ENCODE measurements at regions not wholly inside any gene's neighbourhood (a gene's known extent, or its start where the extent isn't known, plus 50 kb on each side); places are given as distances from the start of the nearest gene placed in this dataset.
A peak's percentile ranks its signal among the peaks of the same experiment; 100 is the strongest.

DNA sequence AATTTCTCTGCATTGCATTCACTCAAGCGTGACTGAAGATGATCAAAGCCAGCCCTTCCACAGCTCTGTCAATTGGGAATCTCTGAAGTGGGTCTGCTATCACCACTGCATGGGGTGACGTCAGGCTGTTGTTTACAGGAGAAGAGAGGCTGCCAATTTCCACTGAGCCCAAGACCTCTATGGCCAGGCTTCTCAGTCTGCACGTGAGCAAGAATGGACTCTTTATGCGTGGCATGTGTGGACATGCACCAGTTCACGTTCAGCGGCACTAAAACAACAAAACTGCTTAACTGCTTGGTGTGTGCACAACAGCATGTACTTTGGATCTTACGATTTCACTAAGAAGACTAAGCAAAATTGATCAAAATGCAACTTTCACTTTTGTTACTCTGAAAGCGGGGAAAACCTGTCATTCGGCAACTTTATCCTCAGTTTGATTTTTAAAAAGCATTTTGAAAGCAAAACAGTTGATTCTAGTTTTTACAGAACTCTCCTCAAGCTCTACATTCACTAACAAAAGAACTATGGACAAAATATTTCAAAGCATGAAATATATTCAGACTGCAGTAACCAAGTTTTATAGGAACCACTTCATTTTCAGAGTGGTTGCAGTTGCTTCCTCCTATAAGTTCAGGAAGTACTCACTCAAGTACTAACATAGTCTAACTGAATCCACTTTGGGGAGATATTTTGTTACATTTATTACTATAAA, 77.0 kb upstream of the SERTAD2 start (continued):
- TF ChIP-seq, protein P1, sequence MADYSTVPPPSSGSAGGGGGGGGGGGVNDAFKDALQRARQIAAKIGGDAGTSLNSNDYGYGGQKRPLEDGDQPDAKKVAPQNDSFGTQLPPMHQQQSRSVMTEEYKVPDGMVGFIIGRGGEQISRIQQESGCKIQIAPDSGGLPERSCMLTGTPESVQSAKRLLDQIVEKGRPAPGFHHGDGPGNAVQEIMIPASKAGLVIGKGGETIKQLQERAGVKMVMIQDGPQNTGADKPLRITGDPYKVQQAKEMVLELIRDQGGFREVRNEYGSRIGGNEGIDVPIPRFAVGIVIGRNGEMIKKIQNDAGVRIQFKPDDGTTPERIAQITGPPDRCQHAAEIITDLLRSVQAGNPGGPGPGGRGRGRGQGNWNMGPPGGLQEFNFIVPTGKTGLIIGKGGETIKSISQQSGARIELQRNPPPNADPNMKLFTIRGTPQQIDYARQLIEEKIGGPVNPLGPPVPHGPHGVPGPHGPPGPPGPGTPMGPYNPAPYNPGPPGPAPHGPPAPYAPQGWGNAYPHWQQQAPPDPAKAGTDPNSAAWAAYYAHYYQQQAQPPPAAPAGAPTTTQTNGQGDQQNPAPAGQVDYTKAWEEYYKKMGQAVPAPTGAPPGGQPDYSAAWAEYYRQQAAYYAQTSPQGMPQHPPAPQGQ (CRISPR knock-in tag; IDR thresholded peaks at IDR 0.05; ENCODE audit: borderline replicate concordance), result no peak
- TF ChIP-seq, protein P2, sequence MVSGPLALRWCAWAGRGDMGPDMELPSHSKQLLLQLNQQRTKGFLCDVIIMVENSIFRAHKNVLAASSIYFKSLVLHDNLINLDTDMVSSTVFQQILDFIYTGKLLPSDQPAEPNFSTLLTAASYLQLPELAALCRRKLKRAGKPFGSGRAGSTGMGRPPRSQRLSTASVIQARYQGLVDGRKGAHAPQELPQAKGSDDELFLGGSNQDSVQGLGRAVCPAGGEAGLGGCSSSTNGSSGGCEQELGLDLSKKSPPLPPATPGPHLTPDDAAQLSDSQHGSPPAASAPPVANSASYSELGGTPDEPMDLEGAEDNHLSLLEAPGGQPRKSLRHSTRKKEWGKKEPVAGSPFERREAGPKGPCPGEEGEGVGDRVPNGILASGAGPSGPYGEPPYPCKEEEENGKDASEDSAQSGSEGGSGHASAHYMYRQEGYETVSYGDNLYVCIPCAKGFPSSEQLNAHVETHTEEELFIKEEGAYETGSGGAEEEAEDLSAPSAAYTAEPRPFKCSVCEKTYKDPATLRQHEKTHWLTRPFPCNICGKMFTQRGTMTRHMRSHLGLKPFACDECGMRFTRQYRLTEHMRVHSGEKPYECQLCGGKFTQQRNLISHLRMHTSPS (CRISPR knock-in tag; IDR thresholded peaks at IDR 0.05; ENCODE audit: low read depth), result no peak; the same call in 1 of the 2 replicates
- TF ChIP-seq NR2F2 (IDR thresholded peaks at IDR 0.05; ENCODE audit: borderline replicate concordance, low read depth) (peak; percentile 71; the same call in 1 of the 2 replicates), ZNF260 (CRISPR knock-in tag; IDR thresholded peaks at IDR 0.05; ENCODE audit: borderline replicate concordance, low read depth) (no peak), HHEX (CRISPR knock-in tag; IDR thresholded peaks at IDR 0.05) (peak; percentile 64; the same call in 1 of the 2 replicates), ZNF280D (CRISPR knock-in tag; IDR thresholded peaks at IDR 0.05) (no peak), CHCHD3 (CRISPR knock-in tag; IDR thresholded peaks at IDR 0.05) (no peak), RORA (CRISPR knock-in tag; IDR thresholded peaks at IDR 0.05) (no peak), YEATS2 (CRISPR knock-in tag; IDR thresholded peaks at IDR 0.05; ENCODE audit: borderline replicate concordance) (peak; percentile 68; the same call in 1 of the 2 replicates), ZNF136 (CRISPR knock-in tag; IDR thresholded peaks at IDR 0.05; ENCODE audit: low read depth) (no peak), PAX8 (CRISPR knock-in tag; IDR thresholded peaks at IDR 0.05; ENCODE audit: borderline replicate concordance) (no peak), KDM3A (CRISPR knock-in tag; IDR thresholded peaks at IDR 0.05; ENCODE audit: low read depth) (peak; percentile 53; the same call in 1 of the 2 replicates), KLF11 (CRISPR knock-in tag; IDR thresholded peaks at IDR 0.05) (no peak), ZNF510 (CRISPR knock-in tag; IDR thresholded peaks at IDR 0.05; ENCODE audit: low read depth) (0 out of 2 replicates have a peak, but pooled peaks have one; percentile 64)
- TF ChIP-seq, protein P3, sequence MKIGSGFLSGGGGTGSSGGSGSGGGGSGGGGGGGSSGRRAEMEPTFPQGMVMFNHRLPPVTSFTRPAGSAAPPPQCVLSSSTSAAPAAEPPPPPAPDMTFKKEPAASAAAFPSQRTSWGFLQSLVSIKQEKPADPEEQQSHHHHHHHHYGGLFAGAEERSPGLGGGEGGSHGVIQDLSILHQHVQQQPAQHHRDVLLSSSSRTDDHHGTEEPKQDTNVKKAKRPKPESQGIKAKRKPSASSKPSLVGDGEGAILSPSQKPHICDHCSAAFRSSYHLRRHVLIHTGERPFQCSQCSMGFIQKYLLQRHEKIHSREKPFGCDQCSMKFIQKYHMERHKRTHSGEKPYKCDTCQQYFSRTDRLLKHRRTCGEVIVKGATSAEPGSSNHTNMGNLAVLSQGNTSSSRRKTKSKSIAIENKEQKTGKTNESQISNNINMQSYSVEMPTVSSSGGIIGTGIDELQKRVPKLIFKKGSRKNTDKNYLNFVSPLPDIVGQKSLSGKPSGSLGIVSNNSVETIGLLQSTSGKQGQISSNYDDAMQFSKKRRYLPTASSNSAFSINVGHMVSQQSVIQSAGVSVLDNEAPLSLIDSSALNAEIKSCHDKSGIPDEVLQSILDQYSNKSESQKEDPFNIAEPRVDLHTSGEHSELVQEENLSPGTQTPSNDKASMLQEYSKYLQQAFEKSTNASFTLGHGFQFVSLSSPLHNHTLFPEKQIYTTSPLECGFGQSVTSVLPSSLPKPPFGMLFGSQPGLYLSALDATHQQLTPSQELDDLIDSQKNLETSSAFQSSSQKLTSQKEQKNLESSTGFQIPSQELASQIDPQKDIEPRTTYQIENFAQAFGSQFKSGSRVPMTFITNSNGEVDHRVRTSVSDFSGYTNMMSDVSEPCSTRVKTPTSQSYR (CRISPR knock-in tag; IDR thresholded peaks at IDR 0.05; ENCODE audit: borderline replicate concordance), result peak; percentile 54; the same call in 1 of the 2 replicates
- TF ChIP-seq, protein P4, sequence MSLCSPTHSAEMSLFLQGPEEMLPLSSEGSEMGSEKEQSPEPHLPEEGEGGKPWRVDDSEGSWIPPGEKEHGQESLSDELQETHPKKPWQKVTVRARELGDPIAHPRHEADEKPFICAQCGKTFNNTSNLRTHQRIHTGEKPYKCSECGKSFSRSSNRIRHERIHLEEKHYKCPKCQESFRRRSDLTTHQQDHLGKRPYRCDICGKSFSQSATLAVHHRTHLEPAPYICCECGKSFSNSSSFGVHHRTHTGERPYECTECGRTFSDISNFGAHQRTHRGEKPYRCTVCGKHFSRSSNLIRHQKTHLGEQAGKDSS (CRISPR knock-in tag; IDR thresholded peaks at IDR 0.05; ENCODE audit: borderline replicate concordance, low read depth), result peak; percentile 79; the same call in 1 of the 2 replicates
- TF ChIP-seq, protein P5, sequence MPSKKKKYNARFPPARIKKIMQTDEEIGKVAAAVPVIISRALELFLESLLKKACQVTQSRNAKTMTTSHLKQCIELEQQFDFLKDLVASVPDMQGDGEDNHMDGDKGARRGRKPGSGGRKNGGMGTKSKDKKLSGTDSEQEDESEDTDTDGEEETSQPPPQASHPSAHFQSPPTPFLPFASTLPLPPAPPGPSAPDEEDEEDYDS (CRISPR knock-in tag; IDR thresholded peaks at IDR 0.05), result peak; percentile 70

All from HepG2 (cell line).